HG03442 (cell line): ENCODE measurements at regions not wholly inside any gene's neighbourhood (a gene's known extent, or its start where the extent isn't known, plus 50 kb on each side); places are given as distances from the start of the nearest gene placed in this dataset.
"Not testable (repeated sequence)": the region's sequence is repeated elsewhere in the genome, so short reads cannot be mapped to it uniquely, and the experiment has no call there.

Experiments used
- ATAC-seq: cut with Tn5 transposase; IDR thresholded peaks from one replicate; pipeline ENCODE4 v1.9.1; 2021; ENCODE audit warnings: mild to moderate bottlenecking, moderate library complexity; ENCODE audit not compliant: unreplicated experiment

GRCh38 chr13:81041761-81042160 lies 700.8 kb upstream of the SPRY2 start:
- ATAC-seq = no peak

GRCh38 chr13:81031996-81032395 lies 691.1 kb upstream of the SPRY2 start:
- no peak for ATAC-seq

GRCh38 chr13:81025091-81025490 lies 684.2 kb upstream of the SPRY2 start:
- no peak for ATAC-seq

- no peak for ATAC-seq
Measured at GRCh38 chr13:81021284-81021840, 680.4 kb upstream of the SPRY2 start.

DNA sequence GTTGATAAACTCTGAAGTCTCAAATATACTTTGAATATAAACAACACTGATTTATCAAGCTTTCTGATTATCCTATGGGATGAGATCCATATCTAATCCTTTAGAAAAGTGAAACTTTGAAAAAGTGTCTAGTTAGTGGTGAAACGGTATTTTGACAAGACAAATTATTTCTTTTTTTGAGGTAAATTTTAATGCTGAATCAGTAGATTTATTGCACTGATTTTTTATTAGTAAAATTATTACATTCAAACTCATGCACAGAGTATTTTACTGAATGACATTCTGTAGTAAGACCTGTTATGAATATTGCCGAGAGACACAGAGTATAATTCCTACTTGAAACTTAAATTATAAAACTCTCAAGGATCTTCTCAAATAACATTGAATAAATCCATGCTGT lies 679.1 kb upstream of the SPRY2 start:
- ATAC-seq = no peak

DNA sequence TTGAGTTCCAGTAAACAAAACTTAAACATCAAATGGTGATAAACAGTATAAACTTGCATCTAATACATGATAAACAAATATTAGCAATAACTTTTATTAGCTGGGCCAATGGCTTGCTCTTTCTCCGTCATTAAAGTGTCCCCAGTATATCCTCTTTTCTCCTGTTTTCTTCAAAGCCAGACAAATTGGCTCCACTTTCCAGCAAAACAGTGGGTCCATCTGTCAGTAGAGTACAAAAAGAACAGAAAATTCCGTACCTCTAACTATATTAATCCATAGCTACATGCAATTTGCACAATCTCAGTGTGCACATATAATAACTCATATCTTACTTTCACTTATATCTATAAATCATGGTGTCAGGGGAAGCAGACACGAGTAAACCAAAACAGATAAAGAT lies 678.0 kb upstream of the SPRY2 start:
- ATAC-seq = no peak

DNA sequence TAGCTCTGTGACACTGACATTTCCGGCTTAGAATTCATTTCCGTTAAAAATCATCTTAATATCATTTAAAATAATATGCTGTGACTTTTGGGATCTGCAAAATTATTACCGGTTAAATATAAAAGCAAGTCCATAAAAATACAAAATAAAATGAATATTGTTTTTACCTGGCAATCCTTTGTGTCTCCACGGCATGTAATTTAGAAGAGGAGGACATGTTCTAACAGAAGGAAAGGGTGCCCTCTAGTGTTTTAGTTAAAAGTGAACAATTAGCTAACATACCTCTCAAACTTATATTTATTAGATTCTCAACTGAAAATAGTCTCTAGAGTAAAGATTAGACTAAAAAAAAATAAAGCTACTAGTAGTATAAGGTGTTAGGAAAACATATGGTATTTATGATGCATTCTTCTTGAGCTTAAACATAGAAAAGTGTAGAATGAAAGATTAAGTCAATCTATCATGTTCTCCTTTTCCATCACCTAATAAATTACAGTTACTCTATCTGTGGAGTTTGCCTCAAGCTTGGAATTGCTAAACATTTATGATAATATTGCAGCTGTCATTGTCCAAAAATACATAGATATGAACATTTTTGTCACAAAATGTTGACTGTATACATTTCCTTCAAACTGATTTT lies 676.7 kb upstream of the SPRY2 start:
- peak; percentile 67 for ATAC-seq

GRCh38 chr13:81012031-81012430 lies 671.1 kb upstream of the SPRY2 start:
- no peak for ATAC-seq

GRCh38 chr13:81001828-81002385 lies 661.0 kb upstream of the SPRY2 start:
- ATAC-seq = no peak

DNA sequence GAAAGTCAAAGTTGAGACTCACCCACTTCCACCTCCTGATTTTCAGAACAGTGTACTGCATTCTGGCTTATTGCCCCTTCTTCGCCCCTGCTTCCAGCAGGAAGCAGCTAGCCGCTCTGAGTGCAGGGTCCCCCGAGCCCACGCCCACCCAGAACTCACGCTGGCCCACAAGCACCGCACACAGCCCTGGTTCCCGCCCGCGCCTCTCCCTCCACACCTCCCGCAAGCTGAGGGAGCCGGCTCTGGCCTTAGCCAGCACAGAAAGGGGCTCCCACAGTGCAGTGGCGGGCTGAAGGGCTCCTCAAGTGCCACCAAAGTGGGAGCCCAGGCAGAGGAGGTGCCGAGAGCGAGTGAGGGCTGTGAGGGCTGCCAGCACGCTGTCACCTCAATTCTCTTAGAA lies 657.7 kb upstream of the SPRY2 start:
- not testable (repeated sequence) for ATAC-seq

DNA sequence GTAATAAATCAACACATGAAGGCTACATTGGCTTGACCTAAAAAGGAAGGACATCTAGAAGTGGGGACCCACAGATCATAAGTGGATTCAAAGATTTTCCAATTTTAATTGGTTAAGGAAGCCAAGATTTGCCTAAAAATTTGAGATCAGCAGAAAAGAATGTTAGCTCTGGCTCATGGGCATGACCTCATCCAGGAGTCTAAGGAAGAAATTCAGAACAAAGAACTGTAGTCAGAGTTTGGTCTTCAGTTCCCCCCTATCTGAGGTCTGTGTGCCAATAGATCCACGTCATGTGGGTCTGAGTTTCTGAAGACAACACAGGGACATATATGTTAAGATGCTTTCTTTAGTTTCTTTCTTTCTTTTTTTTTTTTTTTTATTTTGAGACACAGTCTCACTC lies 648.8 kb upstream of the SPRY2 start:
- ATAC-seq = no peak

DNA sequence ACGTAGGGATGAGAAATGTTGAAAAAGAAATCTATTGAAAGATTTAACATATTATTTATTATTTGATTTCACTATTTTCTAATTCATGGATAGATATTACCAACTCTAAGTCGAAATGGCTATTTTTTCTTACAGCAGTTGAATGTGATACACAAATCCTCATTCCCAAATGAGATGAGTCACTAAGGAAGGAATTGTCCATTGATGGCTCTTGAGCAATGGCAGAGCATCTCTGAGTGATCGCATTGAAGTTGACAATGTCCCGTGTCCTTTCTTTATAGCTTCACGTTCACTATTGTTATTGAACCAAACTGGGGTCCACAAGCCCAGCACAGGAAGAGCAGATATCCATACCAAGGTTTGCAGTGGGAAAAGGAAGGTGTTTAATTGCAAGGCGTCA lies 648.3 kb upstream of the SPRY2 start:
- ATAC-seq = no peak

GRCh38 chr13:80988391-80989151 lies 647.6 kb upstream of the SPRY2 start:
- ATAC-seq = no peak

DNA sequence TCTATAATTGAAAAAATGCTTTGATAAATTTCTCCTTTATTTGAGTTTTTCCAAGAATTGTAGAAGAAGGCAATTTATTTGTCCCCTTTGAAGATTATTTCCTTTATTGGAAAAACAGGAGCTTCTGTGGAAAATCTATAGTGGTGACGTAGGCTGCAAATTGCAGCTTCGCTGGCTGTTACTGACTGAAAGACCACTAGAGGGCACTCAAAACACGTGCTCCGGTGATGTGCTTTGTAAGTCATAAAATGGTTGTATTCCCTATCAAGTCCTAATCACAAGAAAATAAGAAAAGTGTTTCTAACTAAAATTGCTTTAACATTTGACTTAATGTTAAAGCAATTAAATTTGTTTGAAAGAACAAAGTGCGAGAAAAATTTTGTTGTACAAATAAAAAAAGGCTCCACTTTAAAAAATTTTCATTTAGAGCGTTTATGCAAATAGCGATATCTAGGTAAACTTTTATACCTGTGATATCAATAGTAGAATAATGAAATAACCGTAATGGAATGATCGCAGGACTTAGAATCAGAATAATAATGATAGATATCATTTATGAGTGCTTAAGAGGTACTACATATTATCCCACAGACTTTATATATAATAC lies 638.2 kb upstream of the SPRY2 start:
- peak; percentile 96 for ATAC-seq

- ATAC-seq = no peak
Measured at GRCh38 chr13:80977168-80977567, 636.2 kb upstream of the SPRY2 start.

- no peak for ATAC-seq
Measured at GRCh38 chr13:80975903-80976302, 635.0 kb upstream of the SPRY2 start.

GRCh38 chr13:80973721-80974120 lies 632.8 kb upstream of the SPRY2 start:
- ATAC-seq = no peak

- no peak for ATAC-seq
Measured at GRCh38 chr13:80972857-80973478, 632.0 kb upstream of the SPRY2 start.

DNA sequence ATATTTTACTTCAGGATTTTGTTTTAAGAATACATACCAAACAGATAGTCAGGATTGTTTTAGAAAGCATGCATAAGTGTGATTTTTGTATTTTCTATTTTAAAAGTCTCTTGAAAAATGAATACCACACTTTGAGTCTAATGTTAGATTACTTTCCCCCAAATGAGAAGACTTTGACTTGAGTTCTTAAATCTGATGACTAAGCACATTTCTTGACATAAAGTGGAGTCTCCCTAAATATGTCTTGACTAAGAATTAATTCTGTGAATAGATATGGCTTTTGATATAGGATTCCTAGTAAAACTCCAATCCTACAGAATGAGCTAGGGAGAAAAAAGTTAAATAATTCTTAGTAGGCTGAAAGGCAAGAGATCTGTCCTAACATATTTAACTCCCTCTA lies 624.2 kb upstream of the SPRY2 start:
- no peak for ATAC-seq

- no peak for ATAC-seq
Measured at GRCh38 chr13:80962855-80963254, 621.9 kb upstream of the SPRY2 start.

- no peak for ATAC-seq
Measured at GRCh38 chr13:80962173-80962572, 621.2 kb upstream of the SPRY2 start.
